ENCODE measurements at regions not wholly inside any gene's neighbourhood (a gene's known extent, or its start where the extent isn't known, plus 50 kb on each side); places are given as distances from the start of the nearest gene placed in this dataset.
A peak's percentile ranks its signal among the peaks of the same experiment; 100 is the strongest.
"Not testable (repeated sequence)": the region's sequence is repeated elsewhere in the genome, so short reads cannot be mapped to it uniquely, and the experiment has no call there.

DNA sequence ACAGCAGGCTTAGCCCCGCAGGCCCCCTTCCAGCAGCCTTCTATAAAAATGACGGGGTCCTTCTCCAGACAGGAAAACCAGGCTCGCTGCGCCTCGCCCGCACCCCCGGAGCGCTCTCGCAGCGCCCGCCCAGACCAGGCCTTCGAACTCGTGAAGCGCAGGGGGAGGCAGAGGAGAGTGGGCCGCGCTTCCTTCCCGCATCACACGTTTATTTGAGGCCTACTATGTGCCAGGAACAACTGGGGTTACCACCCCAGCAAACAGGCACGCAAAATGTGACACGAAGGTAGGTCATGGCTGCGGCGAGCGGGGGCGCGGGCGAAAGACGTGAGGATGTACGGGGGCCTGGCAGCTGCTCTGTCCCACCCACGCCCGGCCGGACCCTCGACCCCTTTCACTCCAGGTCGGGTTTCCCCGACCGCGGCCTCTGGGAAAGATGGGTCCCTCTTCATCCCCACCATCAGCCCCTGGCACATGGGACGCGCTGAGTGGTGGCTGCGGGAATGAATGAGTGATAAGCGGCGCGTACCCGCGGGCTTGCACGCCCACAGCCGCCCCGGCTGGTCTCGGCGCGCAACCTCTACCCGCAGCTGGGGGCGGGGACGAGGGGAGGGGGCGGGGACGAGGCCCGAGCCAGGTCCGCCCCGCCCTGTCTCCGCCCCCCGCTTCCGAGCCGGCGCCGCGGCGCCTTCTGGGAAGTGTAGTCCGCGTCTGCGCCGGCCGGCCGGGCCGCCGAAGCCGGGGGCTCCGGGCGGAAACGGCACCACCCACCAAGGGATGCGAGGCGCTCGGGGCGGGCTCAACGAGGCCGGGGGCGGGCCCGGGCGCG is 59.1 kb downstream of the ZNF467 start:
- ATAC-seq: peak; percentile 98
- peak; percentile 88 for DNase-seq (ENCODE audit: low spot score)

DNA sequence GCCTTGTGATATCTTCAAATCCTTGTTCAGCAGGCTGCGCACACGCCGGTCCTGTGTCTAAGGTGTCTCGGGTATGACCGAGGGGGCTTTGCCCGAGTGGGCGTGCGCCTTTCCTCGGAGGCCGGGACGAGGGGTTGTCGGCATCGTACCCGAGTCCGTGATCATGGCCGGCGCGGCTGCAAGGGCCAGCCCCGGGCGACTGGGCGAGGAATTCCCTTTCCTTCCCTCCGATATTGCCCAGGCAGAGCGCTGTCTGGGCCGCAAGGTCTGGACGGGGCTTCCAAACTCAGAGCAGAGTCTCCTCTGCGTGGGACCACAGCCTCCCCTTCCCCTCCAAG is 59.7 kb downstream of the ZNF467 start:
- no peak for DNase-seq (ENCODE audit: low spot score)
- no peak for ATAC-seq

DNA sequence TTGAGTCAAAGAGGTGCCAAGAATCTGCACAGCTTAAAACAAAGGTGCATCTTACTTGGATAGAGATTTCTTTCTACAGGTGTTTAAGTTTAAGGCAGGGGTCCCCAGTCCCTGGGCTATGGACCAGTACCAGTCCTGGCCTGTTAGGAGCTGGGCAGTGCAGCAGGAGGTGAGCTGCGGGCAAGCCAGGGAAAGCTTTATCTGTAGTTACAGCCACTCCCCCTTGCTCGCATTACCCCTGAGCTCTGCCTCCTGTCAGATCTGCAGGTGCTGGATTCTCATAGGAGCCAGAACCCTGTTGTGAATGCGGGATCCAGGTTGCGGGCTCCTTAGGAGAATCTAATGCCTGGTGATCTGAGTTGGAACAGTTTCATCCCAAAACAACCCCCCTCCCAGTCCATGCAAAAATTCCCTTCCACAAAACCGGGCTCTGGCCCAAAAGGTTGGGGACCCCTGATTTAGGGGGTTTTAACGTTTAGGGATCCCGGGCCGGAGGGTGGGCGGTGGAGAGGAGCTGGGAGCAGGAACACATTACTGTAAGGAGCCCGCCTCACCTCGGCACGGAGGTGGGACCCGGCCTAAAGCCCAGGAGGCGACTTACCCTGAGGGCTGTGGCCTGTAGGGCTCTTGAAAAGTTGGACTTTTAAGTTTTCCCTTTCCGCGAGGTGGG is 60.2 kb downstream of the ZNF467 start:
- no peak for ATAC-seq
- DNase-seq (ENCODE audit: low spot score): no peak

DNA sequence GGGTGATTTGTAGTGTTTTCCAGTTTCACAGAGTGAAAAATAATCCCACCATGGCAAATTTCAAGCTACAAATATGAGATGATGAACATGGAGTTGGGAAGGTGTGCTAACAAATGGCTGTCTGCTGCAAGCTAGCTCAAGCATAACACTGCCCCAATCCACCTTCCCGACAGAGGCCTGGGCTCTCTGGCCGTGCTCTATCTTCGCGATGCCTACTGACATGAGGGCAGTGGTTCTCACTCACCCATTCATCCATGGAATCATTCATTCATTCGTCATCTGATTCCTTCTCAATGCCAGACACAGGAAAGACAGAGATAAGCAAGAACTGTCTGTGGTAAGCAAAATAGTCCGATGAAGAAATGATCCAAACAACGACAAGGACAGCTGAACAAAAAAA is 65.4 kb downstream of the ZNF467 start:
- ATAC-seq (no peak), DNase-seq (ENCODE audit: low spot score) (no peak)

DNA sequence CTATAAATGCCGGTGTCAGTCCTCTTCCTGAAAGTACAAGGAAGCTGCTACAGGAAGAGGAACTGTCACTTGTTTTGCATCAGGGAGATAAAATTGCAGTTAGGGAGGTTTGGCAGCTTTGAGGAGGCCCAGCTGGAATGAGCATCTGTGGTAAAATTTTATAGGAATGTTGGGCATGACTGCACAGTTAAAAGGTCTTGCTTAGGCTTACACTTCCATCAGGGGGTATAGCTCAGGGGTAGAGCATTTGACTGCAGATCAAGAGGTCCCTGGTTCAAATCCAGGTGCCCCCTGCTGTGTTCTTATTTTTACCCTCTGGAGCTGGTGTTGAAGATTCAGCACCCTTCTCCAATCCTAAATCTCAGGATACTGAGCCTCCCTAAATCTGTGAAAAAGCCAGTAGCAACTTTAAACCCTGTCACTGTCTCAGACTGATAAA is 65.9 kb downstream of the ZNF467 start:
- ATAC-seq: no peak
- DNase-seq (ENCODE audit: low spot score): no peak

DNA sequence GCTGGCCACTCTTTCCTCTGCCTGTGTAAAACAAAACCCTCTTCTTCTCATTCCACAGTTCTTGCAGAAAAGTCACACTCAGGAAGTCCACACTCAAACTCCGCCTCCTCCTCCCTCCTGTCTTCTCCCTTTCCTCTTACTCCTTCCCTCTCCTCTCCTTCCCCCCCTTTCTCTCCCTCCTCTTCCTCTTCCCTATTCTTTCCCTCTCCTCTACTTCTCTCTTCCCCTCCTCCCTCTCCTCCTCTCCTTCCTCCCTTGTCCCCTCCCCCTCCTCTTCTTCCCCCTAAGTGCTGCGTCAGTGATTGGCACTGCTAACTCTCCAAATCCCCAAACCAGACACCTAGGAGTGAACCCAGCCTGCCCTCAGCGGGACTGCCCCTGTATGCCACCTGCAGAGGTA is 67.0 kb downstream of the ZNF467 start:
- no peak for ATAC-seq
- no peak for DNase-seq (ENCODE audit: low spot score)

DNA sequence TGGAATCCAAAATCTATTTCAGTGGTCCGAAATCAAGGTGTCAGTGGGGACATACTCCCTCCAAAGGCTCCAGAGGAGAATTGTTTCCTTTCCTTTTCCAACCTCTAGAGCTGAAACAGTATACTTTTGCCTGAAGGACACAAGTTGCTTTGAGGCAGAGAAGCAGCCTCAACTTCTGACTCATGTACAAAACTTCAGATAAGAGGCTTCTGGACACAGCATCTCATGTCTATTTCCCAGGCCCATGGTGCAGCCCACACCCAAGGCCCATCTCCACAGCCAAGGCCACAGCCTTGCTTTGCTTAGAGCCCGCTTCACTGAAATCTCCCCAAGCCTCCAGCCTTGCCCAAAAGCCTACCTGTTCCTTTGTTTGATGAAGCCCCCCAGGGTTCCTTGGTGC is 68.9 kb downstream of the ZNF467 start:
- no peak for DNase-seq (ENCODE audit: low spot score)
- no peak for ATAC-seq

DNA sequence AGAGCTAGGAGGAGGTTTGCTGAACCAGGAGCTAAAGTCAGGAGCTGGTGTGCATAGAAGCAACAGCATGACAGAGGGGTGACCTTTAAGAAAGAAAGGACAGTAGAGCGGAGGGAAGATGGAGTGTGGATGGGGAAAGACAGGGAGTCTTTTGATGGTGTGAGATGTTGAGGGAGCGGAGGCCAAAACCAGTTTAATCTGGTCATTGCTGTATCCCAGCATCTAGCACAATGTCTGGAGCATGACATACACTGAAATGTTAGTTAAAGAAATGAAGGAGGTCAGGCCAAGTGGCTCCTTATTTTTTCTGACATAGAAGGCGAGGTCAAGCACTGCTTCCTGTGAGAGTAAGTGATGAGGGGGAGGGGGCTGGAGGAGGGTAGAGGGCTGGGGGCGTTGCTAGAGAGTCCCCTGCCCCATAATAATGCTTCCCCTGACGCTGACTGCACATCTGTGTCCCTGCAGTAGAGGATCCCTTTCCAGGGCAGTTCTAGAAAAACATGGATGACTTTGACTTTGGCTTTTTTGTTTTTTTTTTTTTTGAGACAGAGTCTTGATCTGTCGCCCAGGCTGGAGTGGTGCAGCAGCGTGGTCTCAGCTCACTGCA is 70.2 kb downstream of the ZNF467 start:
- ATAC-seq (no peak), DNase-seq (ENCODE audit: low spot score) (no peak)

DNA sequence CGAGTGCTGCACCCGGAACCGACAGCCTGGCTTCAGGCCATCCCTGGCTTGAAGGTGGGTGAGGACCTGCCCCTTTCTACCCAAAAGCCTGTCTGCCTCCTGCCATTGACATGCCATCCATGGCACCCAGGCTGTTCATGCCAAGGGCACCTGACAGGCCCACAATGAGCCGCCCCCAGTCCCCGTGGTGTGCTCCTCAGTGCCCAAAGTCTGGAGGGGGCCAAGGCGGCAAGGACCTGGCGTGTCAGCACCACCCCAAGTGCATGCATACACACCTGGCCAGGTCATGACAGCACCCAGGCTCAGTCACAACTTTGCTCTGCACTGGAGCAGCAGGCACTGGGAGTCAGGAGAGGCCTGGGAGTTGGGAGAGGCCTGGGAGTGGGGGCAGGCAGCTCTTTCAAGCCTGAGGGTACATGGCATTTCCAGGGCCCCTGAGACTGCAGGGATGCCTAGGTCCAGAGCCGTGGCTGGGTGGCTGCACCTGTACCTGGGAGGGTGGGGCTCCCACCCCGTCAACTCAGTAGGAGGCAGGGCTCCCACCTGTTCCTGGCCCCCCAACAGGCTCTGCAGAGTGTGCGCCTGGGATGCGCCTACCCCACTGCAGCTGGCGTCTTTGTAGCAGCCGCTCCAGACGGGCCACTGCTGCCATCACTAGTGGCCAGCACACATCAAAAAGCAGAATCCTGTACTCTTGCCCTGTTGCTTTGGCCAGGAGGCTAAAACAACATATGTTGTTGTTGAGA is 71.7 kb downstream of the ZNF467 start:
- DNase-seq (ENCODE audit: low spot score) (no peak), ATAC-seq (no peak)

DNA sequence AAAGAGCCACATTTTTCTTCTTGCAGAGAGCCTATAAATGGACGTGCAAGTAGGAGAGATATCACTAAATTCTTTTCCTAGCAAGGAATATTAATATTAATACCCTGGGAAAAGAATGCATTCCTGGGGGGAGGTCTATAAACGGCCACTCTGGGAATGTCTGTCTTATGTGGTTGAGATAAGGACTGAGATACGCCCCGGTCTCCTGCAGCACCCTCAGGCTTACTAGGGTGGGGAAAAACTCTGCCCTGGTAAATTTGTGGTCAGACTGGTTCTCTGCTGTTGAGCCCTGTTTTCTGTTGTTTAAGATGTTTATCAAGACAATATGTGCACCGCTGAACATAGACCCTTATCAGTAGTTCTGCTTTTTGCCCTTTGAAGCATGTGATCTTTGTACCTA is 75.6 kb downstream of the ZNF467 start:
- not testable (repeated sequence) for DNase-seq (ENCODE audit: low spot score); ATAC-seq

DNA sequence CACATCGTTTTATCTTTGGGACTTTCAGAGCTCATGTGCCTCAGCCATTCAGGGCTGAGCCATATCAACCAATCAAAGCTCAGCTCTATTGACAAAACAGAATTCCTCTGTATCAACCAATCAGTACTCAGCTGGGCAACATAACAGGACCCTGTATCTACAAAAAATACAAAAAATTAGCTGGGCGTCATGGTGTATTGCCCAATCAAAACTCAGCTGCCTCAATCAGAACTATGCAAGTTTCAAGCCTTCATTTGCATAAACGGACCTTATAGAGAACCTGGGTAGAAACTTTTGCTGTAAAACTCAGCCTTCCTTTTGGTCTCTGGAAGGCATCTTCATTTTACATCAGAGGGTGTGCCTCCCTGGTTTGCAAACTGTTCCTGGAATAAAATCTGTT is 77.1 kb downstream of the ZNF467 start:
- DNase-seq (ENCODE audit: low spot score): no peak
- no peak for ATAC-seq

DNA sequence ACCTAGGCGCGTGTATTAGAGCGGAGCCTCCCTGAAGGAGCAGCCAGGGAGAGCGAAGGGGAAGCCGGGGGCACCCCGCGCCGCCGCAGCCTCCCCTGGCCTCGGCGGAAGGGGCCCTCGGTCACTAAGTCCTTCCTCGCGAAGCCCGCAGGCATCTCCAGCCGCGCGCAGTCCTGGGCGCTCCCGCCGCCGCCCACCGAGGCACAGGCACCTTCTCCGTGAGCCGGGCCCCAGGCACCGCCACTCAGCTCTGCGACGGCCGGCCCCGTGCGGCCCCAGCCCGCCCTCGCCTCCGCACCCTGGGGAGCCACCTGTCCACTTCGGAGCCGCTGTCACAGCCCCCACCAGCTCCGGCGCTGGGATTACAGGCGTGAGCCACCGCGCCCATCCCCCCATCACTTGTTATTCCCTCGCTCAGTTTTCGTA is 80.8 kb downstream of the ZNF467 start:
- ATAC-seq: no peak
- DNase-seq (ENCODE audit: low spot score): no peak

DNA sequence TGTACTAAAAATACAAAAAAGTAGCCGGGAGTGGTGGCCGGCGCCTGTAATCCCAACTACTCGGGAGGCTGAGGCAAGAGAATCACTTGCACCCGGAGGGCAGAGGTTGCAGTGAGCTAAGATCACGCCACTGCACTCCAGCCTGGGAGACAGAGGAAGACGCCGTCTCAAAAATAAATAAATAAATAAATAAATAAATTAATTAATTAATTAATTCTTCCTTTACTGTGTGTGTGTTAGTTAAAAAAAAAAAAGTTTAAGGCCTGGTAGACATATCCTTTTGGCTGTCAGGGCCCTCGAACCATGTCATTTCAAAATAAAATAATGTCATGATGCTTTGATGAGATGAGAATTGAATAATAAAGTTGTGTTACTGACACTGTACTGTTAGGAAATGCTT is 81.3 kb downstream of the ZNF467 start:
- DNase-seq (ENCODE audit: low spot score): no peak
- ATAC-seq: no peak

DNA sequence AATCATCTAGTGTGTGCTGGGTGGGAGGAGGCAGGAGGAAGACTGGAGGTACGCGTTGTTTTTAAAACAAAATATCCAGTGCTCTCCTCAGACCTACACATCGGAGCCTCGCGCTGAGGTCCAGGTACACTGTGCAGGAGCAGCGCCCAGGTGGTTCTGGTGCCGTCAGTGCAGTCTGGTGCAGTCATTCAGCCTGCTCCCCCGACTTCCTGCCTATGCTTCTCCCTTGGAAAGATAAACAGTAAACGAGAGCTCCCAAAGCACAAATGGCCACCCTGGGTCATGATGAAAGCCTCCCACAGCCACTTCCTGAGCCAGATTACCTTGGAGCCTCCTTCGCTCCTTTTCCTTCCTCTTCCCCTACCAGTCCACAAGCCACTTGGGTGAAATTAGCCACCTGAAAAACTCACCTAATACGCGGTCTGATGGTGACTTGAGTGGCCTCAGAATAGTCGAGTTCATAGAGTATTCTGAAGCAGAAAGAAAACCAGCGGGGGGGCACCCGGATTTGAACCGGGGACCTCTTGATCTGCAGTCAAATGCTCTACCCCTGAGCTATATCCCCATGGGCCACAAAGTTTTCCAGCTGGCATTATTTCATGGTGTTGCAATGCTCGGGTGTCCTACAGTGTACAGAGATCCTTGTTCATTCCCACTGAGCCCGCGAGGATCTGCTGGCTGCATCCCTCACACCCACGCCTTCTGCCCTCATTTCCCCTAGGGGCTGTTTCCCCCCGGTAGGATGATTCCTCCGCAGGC is 82.5 kb downstream of the ZNF467 start:
- ATAC-seq (peak; percentile 92), DNase-seq (ENCODE audit: low spot score) (peak; percentile 77)

DNA sequence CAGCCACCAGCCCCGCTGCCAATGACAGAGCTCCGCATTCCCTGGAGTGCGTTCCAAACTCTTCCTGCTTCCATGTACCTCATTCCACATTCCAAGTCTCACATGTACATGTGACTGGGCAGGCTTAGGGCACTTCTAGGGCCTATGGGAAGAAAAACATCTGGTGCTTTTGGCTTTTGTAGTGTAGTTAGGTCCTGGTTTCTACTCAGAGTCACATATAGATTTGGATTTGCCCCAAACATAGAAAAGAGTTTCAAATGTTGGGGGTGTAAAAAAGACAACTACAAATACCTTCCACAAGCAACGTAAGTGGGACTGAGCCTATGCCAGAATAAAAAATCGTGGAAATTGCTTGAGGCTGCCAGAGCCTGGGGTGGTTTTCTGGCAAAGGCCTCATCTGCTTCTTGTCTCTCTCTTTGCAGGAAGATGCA is 84.1 kb downstream of the ZNF467 start:
- ATAC-seq (no peak), DNase-seq (ENCODE audit: low spot score) (no peak)

DNA sequence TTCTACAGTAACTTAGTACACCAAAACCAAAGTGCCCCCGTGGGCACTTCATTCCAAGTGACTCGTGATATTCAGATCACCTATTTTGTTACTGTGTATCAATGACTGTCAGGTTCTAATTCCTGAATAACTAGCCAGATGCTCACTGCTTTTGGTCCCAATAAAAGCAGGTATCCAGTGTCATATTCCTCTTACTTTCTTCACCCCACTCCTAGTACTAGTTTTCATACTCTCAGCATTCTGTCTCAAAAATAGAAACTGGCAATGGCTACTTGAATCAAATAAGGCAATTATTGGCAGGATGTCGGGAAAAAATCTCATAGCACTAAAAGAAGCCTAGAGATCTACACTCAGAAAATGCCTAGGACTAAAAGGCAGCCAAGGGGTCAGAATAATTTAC is 84.6 kb downstream of the ZNF467 start:
- DNase-seq (ENCODE audit: low spot score) (no peak), ATAC-seq (no peak)

DNA sequence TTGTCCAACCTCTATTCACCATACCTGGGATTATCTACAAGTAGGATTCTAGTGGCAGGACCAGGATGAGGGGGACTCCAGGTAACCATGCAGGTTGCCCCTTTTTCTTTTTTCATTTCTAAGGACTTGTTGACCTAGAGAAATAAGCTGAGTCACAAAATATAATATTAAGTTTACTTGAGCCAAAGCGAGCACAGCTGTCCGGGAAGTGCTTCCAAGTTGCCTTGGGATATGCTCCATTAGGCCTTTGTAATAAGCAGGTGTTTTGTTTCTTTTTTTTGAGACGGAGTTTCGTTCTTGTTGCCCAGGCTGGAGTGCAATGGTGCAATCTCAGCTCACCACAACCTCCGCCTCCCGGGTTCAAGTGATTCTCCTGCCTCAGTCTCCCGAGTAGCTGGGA is 85.6 kb downstream of the ZNF467 start:
- not testable (repeated sequence) for ATAC-seq; DNase-seq (ENCODE audit: low spot score)

DNA sequence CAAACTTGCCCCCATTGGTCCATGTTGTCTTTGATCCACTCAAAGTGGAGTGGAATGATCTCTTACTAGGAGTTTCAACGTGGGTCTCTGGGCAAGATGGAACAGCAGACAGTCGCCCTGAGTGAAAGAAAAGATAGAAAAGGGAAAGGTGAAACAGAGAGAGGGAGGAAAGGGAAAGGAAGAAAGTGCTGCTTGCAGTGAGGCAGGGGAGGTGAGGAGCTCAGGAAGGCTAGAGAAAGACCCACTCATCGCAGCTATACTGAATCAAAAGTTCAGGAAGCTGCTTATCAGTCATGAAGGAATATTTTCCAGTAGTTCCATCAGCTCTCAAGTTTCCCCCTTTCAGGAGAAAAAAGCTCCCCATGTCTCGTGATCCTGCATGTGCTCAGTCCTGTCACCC is 86.9 kb downstream of the ZNF467 start:
- DNase-seq (ENCODE audit: low spot score) (no peak), ATAC-seq (no peak)

DNA sequence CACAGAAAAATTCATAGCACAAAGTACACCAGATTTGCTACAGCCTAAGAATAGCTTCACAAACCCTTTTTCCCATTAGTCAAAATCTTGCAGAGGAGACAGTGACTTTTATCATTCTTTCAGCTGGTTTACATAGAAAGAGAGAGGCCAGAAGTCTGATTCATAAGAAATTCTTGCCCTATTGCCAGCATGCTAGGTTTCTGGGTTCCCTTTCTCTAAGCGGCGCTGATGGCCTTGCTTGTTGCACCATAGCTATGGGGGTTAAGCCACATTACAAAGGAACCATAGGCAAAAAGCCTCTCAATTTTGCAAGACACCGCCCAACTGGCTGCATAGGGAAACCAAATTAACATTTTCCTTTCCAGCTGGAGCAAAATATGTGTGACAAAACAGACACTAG is 87.4 kb downstream of the ZNF467 start:
- ATAC-seq (no peak), DNase-seq (ENCODE audit: low spot score) (no peak)

DNA sequence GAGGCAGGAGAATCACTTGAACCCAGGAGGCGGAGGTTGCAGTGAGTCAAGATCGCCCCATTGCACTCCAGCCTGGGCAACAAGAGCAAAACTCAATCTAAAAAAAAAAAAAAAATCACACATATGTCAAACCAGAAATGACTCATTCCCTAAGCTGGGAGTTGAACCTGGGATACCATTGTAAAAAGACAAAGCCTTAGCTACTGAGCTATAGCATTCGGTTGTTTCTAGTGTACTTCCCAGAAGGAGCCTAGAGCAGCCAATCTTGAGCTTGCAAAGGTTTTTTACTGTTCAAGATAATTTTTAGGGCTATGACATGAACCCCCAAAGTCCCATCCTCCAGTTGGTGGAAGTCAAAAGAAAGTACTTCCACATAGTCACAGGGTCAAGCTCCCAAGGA is 87.9 kb downstream of the ZNF467 start:
- DNase-seq (ENCODE audit: low spot score) (no peak), ATAC-seq (no peak)

DNA sequence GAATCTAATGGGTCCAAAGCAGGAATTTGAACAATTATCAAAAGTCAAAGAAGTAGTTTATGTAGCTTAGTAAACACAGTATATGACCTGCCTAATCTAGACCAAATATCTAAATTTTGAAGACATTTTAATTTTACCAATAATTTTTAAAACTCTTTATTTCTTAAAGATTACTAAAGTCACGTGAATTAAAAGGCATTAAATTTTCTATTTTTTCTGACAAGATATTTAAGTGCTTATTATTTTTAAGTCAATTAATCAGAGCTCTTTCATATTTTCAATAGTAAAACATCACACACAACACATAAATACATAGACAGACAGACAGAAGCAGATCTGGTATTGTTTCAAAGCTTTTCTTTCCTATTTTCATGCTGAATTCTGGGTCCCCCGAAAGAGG is 89.5 kb downstream of the ZNF467 start:
- no peak for DNase-seq (ENCODE audit: low spot score)
- ATAC-seq: no peak
